ENCODE measurements at regions not wholly inside any gene's neighbourhood (a gene's known extent, or its start where the extent isn't known, plus 50 kb on each side); places are given as distances from the start of the nearest gene placed in this dataset.

DNA sequence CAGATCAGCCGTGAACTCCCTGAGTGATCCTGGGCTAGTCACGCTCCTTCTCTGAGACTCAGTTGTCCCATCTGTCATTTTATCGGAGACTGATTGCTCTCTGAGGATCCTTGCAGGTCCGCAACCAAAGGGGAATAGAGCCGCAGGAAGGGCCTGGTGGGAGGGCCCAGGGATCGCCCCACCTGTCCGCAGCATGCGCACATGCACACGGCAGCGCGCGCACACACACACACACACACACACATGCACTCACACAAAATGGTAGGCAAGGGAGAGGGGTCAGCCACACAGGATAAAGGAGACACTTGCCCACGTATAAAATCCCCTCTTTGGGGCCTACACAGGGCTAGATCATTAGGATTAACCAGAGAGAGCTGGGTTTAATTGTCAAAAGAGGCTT, 95.6 kb upstream of the FOXP4 start:
- no TSS peak for BruUV-seq (replicated peaks)
- dilution Hi-C loops (cut with HindIII; ENCODE audit: low sequenced_read_pairs, unreplicated experiment) (no loop called here), in situ Hi-C loops (cut with MboI; ENCODE audit: low sequenced_read_pairs) (no loop called here), intact Hi-C loops (cut with micrococcal nuclease) (no loop called here)
- H2AK9ac ChIP-seq (replicated peaks; ENCODE audit: low read depth, low read length, poor library complexity) = no peak overlapping the region
- no peak overlapping the region for H2BK20ac ChIP-seq (ENCODE audit: low read depth, low read length)
- H3K4me2 ChIP-seq (ENCODE audit: low read depth, low read length) = no peak overlapping the region
- no peak overlapping the region for H3K23ac ChIP-seq (ENCODE audit: low read depth, low read length)
- TF ChIP-seq RFX5 (IDR thresholded peaks at IDR 0.05; ENCODE audit: low read depth, low read length) = no peak
- no peak for TF ChIP-seq RAD21 (IDR thresholded peaks at IDR 0.05; ENCODE audit: low read length)
- no peak for TF ChIP-seq CHD1 (IDR thresholded peaks at IDR 0.05; ENCODE audit: low read depth, low read length)
- no peak for ATAC-seq (ENCODE audit: low read depth)
- no peak overlapping the region for H3K4ac ChIP-seq (ENCODE audit: low read depth, low read length)
- H4K20me1 ChIP-seq (ENCODE audit: insufficient read depth, low read length) = no peaks in the 10 kb centered on the region
- no peak for DNase-seq
- no peaks in the 10 kb centered on the region for H3K36me3 ChIP-seq (ENCODE audit: control insufficient read depth, insufficient read depth, low read length)
- H2AK5ac ChIP-seq (ENCODE audit: low read depth, low read length) = no peak overlapping the region
- H2BK5ac ChIP-seq (ENCODE audit: low read depth, low read length, poor library complexity, severe bottlenecking) = no peak overlapping the region
- H3K18ac ChIP-seq (ENCODE audit: low read depth, low read length) = no peak overlapping the region
- no peak overlapping the region for H3K4me3 ChIP-seq (ENCODE audit: insufficient read depth, low read depth, low read length)
- no peak overlapping the region for H3K27ac ChIP-seq (ENCODE audit: insufficient read depth, low read length)
- H4K8ac ChIP-seq (ENCODE audit: low read depth in 2 of 2, low read length in 2 of 2) = no peak overlapping the region
- CTCF ChIA-PET = no interaction called here
- no peak overlapping the region for H2BK120ac ChIP-seq (ENCODE audit: low read depth, low read length)
- no peaks in the 10 kb centered on the region for H3K79me1 ChIP-seq (ENCODE audit: low read depth in 1 of 2, low read length in 2 of 2)
- H3K56ac ChIP-seq (ENCODE audit: extremely low read depth, insufficient read depth, low read length) = no peak overlapping the region
- H3K27me3 ChIP-seq (ENCODE audit: control insufficient read depth, insufficient read depth, low read length) = peaks cover 47% of the 10 kb centered on the region
- H3K9me1 ChIP-seq (ENCODE audit: insufficient read depth, low read length) = peaks cover 5% of the 10 kb centered on the region
- no peak overlapping the region for H3K14ac ChIP-seq (replicated peaks; ENCODE audit: low read depth, low read length)
- H4K91ac ChIP-seq (ENCODE audit: insufficient read depth, low read depth, low read length) = no peak overlapping the region
- 100% methylated on average over 2 of the region's 13 CpGs; no CpG with 5 or more reads in 1 of the 2 experiments for WGBS, 2 experiments (ENCODE audit: extremely low coverage in 2 of 2, insufficient read length in 1 of 2)
- H3K4me1 ChIP-seq (ENCODE audit: control insufficient read depth, insufficient read depth, low read length) = peaks cover 6% of the 10 kb centered on the region
- no peak overlapping the region for H3K9ac ChIP-seq (ENCODE audit: low read depth, low read length)
- H2BK15ac ChIP-seq (ENCODE audit: low read depth, low read length) = no peak overlapping the region
- no peak overlapping the region for H4K5ac ChIP-seq (ENCODE audit: low read depth, low read length)
- no peaks in the 10 kb centered on the region for H3K9me3 ChIP-seq (ENCODE audit: control insufficient read depth, insufficient read depth, low read length)
- no peak overlapping the region for H2AFZ ChIP-seq (replicated peaks; ENCODE audit: low read length, poor library complexity)
- POLR2A ChIA-PET (ENCODE audit: unreplicated experiment) = no interaction called here

Measured in IMR-90 (cell line).